ENCODE measurements at regions not wholly inside any gene's neighbourhood (a gene's known extent, or its start where the extent isn't known, plus 50 kb on each side); places are given as distances from the start of the nearest gene placed in this dataset.

DNA sequence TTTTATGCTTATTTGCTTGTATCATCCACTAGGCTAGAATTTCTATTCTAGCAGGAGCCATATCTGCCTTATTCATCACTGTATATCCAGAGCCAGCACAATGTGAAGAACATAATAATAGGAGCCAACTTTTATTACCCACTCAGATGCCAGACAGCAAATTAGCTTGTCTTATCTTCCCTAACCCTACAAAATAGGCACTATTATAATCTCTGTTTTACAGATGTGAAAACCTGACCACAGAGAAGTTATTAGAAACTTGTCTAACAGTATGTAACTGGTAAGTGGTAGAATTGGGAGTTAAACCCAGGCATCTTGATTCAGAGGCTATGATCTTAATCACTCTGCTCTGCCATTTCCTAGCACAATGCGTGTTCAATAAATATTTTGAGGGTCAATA lies 579.5 kb downstream of the CAAP1 start:
- no peak for DNase-seq (ENCODE audit: low read depth)

DNA sequence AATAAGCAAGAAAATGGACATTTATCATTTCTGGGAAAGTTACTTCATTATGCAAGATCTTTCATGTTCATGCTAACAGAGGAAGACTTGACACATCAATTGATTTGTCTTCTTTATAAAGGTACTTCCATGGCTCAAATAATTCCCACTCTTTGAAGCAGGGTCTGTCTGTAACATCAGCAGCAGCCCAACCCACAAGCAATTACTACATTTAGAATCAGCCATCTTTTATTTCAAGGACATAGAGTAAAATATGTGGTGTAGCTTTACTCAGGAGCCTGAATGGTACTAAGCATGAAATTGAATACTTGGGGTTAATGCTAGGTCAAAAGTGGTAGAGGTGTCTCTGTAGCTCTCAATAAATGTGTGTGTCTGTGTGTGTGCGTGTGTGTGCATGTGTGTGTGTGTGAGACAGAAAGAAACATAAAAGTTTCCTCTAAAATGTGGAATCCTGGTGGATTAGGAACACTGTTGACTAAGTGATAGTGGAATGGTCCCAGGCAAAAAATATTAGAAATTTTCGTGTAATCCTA lies 581.1 kb downstream of the CAAP1 start:
- no peak for DNase-seq (ENCODE audit: low read depth)

DNA sequence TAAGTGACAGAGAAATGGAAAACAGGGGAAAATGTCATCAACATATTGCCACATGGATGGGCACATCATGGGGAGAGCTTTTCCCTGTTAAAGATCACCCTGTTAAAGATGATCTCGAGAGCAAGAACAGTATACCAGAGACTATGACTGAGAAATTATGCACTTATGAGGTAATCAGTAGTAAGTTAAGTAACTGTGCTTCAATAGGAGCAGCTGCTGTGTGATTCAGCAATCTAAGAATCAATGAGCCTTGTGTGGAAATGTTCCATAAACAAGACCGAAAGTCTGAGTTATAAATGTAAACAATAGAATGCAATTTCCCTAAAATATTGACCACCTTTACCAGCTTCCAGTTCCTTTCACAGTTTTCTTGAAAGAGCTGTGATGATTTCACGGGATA lies 582.3 kb downstream of the CAAP1 start:
- DNase-seq (ENCODE audit: low read depth): peak; percentile 45

DNA sequence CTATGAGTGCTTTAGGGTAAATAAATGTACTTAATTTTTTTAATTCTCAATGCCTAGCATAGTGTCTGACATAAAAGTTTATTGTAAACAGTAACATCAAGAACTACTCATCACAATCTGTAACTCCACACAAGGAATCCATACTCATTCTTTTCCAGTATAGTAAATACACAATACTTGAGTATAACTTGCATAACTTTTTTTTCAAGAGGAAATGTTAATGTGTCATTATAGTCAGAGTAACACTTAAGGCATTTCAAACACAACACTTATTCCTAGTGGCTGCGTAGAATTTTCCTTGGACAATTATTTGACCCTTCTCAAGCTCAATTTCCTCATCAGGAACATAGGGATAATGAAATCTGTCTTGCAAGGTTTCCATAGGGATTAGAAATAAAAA lies 584.3 kb downstream of the CAAP1 start:
- no peak for DNase-seq (ENCODE audit: low read depth)

DNA sequence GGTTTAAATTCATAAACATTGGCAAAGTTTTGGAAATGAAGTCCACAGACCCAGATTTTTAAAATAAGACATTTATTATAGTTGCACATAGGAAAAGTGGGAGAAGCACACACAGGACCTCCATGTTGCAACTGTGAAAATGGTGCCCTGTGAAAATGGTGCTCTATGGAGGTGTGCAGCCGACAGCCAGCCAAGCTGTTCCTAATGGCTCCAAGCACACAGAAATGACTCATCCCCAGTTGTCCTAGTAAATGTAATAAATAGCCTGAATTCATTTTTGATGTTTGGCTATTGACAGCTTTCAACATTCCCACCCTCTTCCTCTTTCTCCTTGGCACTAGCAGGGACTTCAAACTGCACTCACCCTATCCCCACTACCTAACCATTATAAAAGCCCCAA lies 590.9 kb downstream of the CAAP1 start:
- DNase-seq (ENCODE audit: low read depth): no peak

DNA sequence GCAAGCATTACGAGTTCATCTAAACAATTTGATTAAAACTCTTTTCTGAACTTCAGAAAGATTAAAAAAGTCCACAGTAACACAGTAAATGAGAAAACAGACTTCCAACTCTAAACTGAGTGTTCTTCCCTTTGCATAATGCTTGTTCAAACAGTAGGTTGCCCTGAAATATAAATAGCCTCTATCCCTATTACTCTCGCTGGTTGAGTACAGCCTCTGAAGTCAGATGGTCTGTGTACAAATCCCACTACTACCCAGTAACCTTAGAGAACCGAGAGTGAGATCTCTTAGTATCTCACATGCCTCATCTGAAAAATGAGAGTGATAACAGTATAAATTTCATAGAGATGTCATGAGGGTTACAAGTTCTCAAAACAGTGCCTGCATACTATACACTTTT lies 591.6 kb downstream of the CAAP1 start:
- DNase-seq (ENCODE audit: low read depth): no peak

DNA sequence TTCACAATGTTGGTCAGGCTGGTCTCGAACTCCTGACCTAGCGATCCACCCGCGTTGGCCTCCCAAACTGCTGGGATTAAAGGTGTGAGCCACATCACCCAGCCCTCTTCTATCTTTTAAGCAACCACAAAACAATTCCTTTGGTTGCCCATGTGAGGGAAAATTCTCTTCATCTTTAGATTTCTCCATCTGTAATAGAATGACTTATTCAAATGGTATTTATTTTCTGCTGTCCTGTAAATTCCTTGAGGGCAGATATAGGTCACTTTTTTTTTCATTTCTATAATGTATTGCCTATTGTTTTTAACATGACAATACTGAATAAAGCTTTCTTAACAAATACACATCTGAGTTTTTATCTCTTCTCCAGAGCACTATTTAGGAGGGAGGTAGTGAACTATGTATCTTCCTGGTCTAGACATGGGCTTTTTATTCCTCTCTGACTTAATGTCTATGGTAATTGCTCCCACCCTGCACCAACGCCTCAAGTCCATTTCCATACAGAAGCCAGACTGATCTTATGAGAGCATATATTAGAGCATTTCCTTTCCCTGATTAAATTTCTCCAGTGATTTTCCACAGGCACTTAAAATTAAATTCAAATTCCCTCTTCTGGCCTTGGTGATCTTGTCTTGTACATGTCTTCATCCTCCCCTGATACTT lies 595.6 kb downstream of the CAAP1 start:
- DNase-seq (ENCODE audit: low read depth): no peak

DNA sequence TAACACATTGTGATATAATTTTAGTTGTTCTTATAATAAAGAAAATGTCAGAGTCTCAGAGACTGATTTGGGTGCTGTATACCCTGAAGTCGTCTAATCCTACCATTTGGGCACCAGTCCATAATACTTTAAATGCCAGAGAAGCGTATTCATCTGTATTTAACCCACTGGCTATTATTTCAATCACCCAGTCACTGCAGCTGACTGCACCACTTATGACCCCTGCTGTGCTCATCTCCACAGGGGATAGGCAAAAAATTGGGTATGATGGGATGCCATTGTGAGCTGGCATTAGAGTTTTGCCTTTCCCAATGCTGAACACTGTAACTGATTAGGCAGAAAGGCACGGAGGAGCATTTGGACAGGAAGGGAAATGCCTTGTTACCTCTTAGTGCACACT lies 599.7 kb downstream of the CAAP1 start:
- peak; percentile 83 for DNase-seq (ENCODE audit: low read depth)

DNA sequence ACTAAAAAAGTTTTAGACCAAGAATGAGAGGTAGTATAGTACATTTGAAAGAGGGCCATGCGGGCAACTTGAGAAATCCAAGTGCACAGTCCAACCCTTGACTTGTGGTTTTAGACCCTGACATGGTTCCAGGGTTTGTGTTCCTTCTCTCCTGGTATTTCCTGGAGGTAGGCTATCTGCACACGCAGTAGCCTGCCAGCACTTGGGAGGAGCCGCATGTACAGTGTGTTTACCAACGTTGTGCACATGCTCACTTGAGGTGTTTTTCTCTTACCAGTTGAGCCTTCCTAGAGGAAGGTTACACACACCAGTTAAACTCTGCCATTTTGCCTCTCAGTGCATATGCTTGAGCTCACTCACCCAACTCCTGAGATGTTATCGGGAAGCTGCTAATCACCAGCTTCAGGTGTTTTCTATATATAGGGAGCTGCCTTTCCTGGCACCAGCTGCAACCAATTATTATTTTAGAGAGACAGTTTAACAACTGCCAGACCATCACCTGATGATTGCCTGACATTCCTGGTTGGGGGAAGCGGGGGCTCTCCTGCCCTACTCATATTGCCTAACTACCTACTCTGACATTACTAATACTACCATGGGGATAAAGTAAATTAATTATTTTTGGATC lies 593.4 kb upstream of the TUSC1 start:
- no peak for DNase-seq (ENCODE audit: low read depth)

DNA sequence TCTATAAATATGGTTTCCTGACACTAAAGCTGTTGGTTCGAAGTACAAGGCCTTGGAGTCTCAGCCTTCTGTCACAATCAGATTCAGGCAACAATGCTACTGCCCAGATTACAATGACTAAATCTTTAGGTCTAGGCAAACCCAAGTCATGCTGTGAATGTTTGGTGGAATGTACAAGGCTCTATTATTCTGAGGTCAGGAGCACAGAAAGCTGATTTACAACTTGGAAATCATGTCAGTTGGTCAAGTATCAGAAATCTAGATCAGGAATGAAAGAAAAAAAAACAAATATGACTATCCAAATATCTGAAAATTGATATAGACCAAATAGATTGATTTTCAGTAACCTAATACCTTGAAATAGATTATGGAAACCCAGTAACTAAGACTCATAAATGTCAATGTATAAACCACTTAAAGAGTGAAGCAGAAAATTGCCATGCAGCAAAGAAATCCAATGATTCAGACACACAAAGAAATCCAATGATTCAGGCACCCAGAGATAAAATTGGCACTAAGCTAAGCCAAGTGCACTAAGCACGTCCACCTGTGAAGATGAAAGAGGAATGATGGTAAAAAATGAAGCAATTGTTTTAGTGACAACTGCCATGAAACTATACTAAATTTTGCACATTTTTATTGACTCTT lies 588.0 kb upstream of the TUSC1 start:
- DNase-seq (ENCODE audit: low read depth): no peak

DNA sequence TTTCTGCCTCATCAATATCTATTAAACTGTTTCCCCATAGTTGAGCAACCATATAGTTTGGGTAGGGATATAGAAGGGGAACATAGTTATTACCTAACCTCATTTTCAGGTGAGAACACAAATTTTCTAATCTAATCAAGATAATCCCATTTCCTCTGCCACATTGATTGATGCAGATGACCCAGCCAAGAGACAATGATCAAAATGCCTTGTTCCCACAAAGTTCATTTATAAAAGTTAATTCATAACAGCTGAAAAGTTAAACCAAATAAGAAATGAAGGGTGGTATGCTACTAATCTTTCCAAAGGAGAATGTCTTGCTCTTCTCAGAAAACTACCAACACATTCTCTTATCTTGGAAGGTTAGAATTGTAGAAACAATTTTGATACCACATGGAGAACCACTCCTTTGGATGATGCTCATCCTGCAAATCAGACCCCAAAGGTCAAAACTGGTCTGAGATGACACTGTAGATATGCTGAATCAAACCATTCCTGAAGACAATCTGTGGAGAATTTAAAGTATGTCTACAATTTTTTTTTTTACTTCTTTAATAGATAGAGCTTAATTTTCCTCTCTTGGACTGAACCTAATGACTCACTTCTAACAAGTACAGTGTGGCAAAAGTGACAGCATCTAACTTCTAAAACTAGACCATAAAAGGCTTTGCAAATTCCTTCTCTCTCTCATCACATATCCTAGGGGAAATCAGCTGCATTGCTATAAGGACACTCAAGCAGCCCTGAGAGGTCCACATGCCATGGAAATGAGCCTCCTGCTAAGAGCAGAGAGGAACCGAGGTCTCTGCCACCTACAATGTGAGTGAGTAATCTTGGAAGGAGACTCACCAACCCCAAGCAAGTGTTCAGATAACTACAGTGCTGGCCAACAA lies 586.7 kb upstream of the TUSC1 start:
- DNase-seq (ENCODE audit: low read depth): peak; percentile 58

DNA sequence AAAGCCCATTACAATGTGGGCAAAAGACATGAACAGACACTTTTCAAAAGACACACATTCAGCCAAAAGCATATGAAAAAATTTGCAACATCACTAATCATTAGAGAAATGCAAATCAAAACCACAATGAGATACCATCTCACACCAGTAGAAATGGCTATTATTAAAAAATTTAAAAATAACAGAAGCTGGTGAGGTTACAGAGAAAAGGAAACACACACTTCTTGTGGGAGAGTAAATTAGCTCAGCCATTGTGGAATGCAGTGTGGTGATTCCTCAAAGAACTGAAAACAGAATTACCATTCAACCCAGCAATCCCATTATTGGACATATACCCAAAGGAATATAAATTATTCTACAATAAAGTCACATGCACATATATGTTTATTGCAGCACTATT lies 585.2 kb upstream of the TUSC1 start:
- DNase-seq (ENCODE audit: low read depth): no peak

DNA sequence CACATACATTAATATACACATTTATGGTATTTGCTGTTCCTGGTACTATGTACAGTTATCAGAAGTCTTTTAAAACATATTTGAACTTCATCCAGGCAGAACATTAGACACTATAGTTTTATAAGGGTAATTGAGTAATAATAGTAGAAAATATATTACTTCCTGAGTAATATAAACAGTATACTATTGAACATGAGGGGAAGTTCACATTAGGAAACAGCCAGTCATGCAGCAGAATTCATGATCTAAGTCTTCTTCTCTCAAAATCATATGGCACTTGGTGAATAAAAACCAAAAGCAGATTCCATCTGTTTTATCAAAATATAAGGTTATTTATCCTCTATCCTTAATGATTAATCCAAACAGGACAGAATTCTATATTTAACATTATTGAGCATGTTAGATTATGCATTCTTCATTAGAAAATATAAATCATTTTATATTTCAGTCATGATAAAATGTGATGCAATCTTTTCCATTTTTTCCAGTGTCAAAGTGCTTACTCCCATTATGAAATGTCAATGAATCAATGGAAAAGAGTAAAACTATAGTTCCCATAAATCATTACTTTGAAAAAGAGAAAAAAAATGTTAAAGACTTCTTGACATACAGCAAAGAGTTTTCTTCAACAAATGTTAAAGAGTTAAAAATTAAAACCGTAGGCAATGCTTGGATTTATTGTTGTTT lies 584.3 kb upstream of the TUSC1 start:
- no peak for DNase-seq (ENCODE audit: low read depth)

DNA sequence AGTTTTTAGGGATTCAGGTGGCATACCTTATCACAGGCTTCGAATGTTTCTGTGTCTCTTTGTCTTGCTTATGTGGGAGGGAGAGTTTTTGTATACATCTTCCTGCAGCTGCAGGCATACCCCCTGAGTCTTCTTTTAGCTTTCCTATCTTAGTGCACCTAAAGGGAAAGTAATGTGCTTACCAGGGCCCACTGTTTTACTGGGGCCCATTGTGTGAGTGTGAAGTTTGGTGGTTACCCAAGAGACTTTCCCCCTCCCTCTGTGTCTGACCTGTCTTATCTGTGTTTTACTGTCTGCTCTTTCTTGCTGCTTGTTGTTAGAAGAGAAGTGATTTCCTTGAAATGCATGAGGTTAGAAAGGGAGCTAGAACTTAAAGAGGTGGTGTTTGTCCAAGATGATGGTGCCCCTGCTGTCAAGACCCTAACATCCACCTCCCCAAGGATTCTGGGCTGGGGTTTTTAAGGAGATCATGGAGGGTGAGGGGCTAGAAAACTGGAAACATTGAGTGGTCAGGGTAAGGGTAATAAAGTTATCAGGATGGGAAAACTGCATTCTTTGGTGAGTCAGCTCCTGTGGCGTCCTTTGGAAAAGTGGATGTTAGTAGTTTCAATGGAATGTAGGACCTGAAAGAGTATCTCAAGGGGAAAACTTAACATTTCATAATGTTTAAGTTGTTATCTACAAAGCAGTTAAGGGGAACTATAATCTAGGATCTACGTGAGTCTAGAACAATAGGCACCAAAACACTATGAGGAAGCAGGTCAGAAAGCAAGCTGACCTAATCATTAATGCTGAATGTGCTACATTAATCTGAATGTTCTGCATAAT lies 583.5 kb upstream of the TUSC1 start:
- peak; percentile 33 for DNase-seq (ENCODE audit: low read depth)

DNA sequence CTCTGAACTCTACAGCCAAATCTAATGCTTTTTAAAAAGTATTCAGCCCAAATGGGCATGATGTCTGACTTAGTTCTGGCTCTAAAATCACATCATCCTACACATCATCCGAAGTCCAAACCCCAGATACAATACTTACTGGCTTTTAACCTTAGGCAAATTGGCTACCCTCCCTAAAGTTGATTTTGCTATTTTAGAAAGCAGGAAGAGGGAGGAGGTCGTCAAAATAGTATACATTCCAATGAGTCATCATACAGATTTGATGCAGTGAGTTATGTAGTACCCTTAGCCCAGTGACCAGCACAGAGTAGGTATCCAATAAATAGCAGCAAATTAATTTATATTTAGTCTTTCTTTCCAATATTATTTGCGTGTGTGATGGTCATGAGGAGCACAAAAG lies 582.0 kb upstream of the TUSC1 start:
- DNase-seq (ENCODE audit: low read depth): no peak

DNA sequence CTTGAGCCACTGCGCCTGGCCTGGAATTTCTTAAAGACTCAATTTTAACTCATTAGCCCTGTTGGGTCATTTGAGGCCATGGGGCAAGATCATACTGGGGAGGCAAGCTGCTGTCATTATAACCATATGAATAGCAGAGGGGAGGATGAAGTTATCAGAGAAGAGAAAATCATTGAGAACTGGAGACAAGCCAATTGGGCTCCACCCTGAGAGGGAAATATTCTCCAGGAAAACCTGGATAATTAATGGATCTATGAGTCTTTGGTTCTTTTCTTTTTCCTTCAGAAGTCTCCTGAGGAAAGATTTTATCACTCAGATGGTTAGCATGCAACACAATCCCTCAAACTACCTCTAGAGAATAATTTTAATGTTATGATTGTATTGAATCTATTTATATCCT lies 569.6 kb upstream of the TUSC1 start:
- no peak for DNase-seq (ENCODE audit: low read depth)

DNA sequence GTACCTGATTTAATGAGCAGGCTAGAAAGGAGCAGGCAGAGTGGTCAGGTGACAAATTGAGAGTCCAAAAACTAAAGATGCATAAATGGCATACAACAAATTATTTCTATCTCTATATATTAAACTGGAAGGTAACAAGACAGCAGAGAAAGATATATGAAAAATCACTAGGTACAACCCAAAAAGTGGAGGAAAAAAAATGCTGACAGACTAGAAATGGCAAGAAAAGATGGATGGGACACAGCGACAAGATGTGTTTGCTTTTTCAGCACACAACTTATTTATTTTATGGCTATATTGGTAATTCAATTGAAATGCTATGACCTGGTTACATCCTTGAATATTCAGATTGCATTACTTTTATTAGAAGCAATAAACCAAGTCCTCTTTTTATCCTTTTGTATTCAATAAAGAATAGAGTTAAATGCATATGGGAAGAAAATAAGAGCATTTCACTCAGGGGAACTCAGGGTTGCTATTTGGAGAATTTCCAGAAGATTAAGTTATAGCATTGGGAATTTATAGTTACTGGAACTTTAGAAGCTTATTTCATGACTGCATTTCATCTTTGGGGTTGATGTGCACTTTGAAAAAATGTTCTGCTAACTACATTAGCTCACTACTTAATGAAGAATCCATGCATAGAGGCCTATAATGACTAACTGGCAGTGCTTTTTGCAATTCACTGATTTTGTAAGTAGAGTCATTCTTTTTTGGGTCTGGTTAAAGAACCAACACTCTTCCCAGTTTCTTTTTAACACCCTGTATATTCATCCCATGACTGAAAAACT lies 566.6 kb upstream of the TUSC1 start:
- no peak for DNase-seq (ENCODE audit: low read depth)

DNA sequence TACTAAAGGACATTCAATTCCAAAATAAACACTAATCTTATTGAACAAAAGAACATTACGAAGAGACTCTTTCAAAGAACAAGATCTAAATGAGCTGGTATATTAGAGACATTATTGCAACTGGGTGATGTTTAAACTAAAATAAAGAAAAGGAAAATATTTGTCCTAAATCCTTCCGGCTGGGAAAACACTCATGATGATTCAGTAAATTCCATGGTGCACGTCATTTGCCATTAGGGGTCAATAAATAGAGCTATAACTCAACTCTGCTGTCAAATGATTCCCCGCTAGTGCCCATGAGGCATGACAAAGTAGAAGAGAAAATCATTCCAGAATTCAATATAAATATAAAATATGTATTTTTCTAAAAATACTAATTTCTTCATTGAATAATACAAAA lies 565.5 kb upstream of the TUSC1 start:
- DNase-seq (ENCODE audit: low read depth): peak; percentile 31

DNA sequence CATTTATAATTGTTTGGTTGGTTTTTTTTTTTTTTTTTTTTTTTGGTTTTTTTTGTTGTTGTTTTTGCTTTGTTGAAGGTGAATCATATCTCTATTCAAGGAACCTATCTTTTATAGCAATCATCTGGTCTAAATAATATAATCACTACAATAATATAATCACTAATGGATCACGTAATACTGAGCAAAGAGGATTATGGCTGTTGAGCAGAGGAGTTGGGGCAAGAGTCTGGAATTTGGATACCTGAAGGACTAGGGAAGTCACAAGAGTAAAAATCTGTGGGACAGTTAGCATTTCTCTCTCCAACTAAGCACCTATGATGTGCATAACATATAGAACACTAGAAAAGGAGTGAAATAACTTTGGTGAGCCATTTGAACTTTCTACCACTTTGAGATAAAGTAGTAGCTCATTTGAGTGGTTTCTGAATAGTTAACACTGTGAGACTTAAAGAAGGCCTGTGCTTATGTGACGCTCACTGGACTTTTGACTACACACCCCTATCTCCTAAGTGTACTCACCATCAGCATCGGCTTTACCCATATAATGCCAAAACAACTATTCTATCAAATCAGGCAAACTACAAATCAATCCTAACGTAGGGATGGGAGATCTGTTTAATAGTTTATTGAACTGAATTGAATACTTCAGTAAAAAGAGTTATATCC lies 564.9 kb upstream of the TUSC1 start:
- no peak for DNase-seq (ENCODE audit: low read depth)
